ENCODE measurements at regions not wholly inside any gene's neighbourhood (a gene's known extent, or its start where the extent isn't known, plus 50 kb on each side); places are given as distances from the start of the nearest gene placed in this dataset.

DNA sequence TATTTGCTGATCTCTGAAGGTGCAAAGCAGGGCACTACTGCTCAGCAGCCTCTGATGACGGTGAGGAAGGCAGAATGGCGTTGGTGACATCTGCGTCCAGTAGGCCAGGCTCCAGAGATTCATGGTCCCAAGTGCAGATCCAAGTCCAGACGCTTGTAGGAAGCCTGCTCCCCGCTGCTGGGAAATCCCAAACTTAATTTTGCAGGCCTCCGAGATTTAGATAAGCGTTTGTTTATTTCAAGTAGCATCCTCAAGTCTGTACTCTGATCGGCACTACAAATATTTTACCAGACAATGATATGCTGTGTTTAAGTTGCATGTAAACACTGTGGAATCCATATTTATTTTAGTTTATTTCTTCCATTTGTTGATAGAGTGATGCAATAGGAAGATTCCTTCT lies 244.9 kb upstream of the KLF6 start:
- no peak overlapping the region for H3K27ac Mint-ChIP-seq (ENCODE audit: unreplicated experiment)
- TF ChIP-seq, protein P1, sequence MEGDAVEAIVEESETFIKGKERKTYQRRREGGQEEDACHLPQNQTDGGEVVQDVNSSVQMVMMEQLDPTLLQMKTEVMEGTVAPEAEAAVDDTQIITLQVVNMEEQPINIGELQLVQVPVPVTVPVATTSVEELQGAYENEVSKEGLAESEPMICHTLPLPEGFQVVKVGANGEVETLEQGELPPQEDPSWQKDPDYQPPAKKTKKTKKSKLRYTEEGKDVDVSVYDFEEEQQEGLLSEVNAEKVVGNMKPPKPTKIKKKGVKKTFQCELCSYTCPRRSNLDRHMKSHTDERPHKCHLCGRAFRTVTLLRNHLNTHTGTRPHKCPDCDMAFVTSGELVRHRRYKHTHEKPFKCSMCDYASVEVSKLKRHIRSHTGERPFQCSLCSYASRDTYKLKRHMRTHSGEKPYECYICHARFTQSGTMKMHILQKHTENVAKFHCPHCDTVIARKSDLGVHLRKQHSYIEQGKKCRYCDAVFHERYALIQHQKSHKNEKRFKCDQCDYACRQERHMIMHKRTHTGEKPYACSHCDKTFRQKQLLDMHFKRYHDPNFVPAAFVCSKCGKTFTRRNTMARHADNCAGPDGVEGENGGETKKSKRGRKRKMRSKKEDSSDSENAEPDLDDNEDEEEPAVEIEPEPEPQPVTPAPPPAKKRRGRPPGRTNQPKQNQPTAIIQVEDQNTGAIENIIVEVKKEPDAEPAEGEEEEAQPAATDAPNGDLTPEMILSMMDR (IDR thresholded peaks at IDR 0.05) = no peak
- peaks cover 11% of the 10 kb centered on the region for H3K4me1 Mint-ChIP-seq (ENCODE audit: unreplicated experiment)
- H3K27me3 Mint-ChIP-seq (ENCODE audit: unreplicated experiment) = no peaks in the 10 kb centered on the region
- no peaks in the 10 kb centered on the region for H3K36me3 Mint-ChIP-seq (ENCODE audit: unreplicated experiment)
- no peaks in the 10 kb centered on the region for H3K9me3 Mint-ChIP-seq (ENCODE audit: unreplicated experiment)
- no peak for DNase-seq (ENCODE audit: extremely low spot score, unreplicated experiment)
- H3K4me3 Mint-ChIP-seq (ENCODE audit: unreplicated experiment) = no peak overlapping the region

DNA sequence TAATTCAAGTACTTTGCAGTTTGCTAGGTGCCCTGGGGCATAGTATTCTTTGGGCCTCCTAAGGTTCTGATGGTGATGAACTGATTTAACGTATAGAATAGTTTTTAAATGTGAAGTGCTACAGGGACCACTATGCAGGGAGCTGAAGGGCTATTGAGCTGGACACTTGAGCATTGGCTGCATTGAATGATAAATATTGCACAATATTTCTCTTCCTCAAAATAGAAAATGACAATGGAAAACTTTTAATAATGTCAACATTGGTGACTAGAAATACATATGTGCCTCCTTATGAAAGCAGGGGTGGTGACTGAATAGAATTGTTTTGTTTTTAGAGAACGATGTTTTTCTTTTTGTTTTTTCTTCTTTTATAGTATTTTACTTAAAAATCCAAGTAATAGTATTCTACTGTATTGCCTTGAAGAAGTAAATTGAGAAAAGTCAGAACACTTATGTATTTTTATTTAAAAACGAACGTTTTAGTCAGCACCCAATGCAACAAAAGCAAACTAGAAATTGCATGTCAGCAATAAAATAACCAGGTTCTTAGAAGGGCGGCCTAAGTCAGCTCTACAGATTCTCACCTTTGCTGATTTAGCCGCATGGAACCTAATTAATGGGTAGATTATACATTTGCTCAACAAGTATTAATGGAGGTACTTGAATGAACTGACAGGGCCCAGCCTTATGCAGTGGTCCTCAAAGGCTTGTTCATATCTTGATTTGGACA lies 244.0 kb upstream of the KLF6 start:
- TF ChIP-seq, protein P1 (IDR thresholded peaks at IDR 0.05) = no peak
- Mint-ChIP-seq H3K27ac (ENCODE audit: unreplicated experiment) (no peak overlapping the region), H3K36me3 (ENCODE audit: unreplicated experiment) (no peaks in the 10 kb centered on the region), H3K4me3 (ENCODE audit: unreplicated experiment) (no peak overlapping the region), H3K4me1 (ENCODE audit: unreplicated experiment) (peaks cover 5% of the 10 kb centered on the region), H3K27me3 (ENCODE audit: unreplicated experiment) (no peaks in the 10 kb centered on the region), H3K9me3 (ENCODE audit: unreplicated experiment) (no peaks in the 10 kb centered on the region)
- no peak for DNase-seq (ENCODE audit: extremely low spot score, unreplicated experiment)

DNA sequence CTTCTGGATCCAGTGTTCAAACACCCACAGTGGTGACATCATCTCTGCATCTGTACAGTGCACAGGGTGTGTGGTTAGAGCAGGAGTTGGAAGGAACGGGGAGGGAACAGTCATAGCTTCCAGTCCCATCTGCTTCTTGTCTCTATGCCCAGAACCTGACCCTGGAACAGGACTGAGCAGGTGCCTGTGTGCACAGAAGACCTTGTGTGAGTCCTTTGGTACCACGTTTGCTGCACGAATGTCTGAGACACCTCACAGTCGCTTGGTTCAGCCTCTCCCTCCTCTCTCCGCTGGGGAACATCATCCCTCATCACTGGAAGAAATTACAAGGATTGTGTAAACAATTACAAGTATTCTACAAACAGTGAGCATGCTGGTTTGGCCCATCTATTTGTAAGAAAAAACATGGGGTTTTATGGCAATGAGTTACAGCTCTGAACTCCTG lies 243.0 kb upstream of the KLF6 start:
- TF ChIP-seq, protein P1 (IDR thresholded peaks at IDR 0.05) = no peak
- no peaks in the 10 kb centered on the region for H3K9me3 Mint-ChIP-seq (ENCODE audit: unreplicated experiment)
- DNase-seq (ENCODE audit: extremely low spot score, unreplicated experiment) = no peak
- no peak overlapping the region for H3K4me3 Mint-ChIP-seq (ENCODE audit: unreplicated experiment)
- H3K27ac Mint-ChIP-seq (ENCODE audit: unreplicated experiment) = no peak overlapping the region
- no peaks in the 10 kb centered on the region for H3K27me3 Mint-ChIP-seq (ENCODE audit: unreplicated experiment)
- H3K4me1 Mint-ChIP-seq (ENCODE audit: unreplicated experiment) = peaks cover 3% of the 10 kb centered on the region
- no peaks in the 10 kb centered on the region for H3K36me3 Mint-ChIP-seq (ENCODE audit: unreplicated experiment)

DNA sequence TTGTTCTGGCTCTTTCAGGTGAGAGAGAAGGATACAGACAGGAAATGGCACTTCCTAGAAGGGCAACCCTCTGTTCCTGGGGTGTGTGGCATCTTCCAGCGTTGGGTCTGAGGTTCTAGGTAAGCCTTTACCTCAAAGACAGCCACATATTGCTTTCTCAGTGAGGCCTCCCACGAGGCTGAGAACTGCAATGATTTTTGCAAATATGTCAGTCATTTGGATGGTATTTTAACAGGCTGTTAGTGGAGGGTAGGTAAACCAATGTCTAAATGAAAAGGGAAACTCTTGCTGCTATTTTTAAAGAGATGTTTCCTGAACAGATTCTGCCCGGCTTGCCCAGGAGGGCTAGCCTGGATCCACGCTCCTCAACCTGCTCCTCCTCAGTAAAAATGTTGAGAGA lies 240.3 kb upstream of the KLF6 start:
- no peak for DNase-seq (ENCODE audit: extremely low spot score, unreplicated experiment)
- TF ChIP-seq, protein P1 (IDR thresholded peaks at IDR 0.05) = no peak
- Mint-ChIP-seq H3K9me3 (ENCODE audit: unreplicated experiment) (peaks cover 8% of the 10 kb centered on the region), H3K36me3 (ENCODE audit: unreplicated experiment) (no peaks in the 10 kb centered on the region), H3K4me3 (ENCODE audit: unreplicated experiment) (no peak overlapping the region), H3K27ac (ENCODE audit: unreplicated experiment) (no peak overlapping the region), H3K27me3 (ENCODE audit: unreplicated experiment) (no peaks in the 10 kb centered on the region), H3K4me1 (ENCODE audit: unreplicated experiment) (peaks cover 3% of the 10 kb centered on the region)

DNA sequence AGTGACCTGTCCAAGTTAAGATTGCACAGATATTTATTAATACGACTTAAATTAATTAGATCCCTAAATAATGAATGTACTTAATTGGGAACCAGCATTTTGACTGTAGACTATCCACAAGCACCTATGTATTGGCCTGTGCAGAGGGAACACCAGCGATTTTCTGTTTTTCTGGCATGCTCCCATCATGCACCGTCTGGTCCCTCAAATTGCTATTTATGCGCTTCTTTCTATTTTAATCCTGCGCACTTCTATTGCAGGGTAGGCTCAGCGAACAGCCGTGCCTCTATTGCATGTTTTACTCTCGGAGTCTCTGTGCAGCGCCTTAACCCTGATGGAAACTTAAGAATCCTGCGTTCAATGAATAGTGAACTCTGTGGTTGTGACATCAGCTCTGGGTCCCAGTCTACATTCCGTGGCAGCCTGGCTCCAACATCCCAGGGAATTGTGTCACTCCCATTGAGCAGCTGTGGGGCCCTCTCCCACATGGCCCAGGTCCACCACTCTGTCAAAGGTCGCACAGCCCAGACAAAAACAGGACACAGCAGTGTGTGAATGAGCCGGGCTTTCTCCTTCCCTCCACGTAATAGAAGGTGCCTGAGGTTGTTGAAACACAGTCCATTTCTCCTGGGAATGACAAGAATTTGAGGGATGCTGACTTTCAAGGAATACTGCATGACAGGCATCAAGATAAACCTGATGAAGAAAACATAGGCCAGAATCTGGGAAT lies 239.7 kb upstream of the KLF6 start:
- H3K9me3 Mint-ChIP-seq (ENCODE audit: unreplicated experiment) = peaks cover 8% of the 10 kb centered on the region
- no peak for DNase-seq (ENCODE audit: extremely low spot score, unreplicated experiment)
- no peak overlapping the region for H3K27ac Mint-ChIP-seq (ENCODE audit: unreplicated experiment)
- H3K27me3 Mint-ChIP-seq (ENCODE audit: unreplicated experiment) = no peaks in the 10 kb centered on the region
- TF ChIP-seq, protein P1 (IDR thresholded peaks at IDR 0.05) = no peak
- H3K4me1 Mint-ChIP-seq (ENCODE audit: unreplicated experiment) = peaks cover 3% of the 10 kb centered on the region
- H3K4me3 Mint-ChIP-seq (ENCODE audit: unreplicated experiment) = no peak overlapping the region
- no peaks in the 10 kb centered on the region for H3K36me3 Mint-ChIP-seq (ENCODE audit: unreplicated experiment)

Measured in osteocyte (in vitro differentiated cells).